ENCODE measurements at regions not wholly inside any gene's neighbourhood (a gene's known extent, or its start where the extent isn't known, plus 50 kb on each side); places are given as distances from the start of the nearest gene placed in this dataset.

DNA sequence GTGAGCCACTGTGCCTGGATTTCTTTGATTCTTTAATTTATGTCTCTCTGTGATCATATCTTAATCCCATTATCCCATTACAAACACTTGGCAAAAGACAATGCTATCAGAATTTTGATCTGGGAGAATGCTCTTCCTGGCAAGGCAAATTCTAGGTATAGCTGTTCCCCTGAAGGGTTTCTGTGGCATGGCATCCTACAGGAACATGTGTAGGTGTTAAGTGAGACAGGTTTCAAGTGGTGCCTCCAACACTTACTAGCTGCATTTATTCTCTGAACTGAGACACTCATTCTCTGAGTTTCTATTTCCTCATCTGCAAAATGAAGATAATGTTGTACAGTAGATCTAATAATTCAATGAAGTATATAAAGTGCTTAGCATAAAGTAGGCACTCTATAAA lies 87.1 kb upstream of the CTTNBP2 start:
- no TSS peak for BruUV-seq (replicated peaks)
- in situ Hi-C loops (cut with MboI) = no loop called here
- DNase-seq (ENCODE audit: low read depth, low spot score) (no peak), FAIRE-seq (no peak), ATAC-seq (no peak)
- POLR2A ChIA-PET = no interaction called here
- no peaks in the 10 kb centered on the region for H3K79me2 ChIP-seq (ENCODE audit: control insufficient read depth, insufficient read depth, low read length)
- CTCF ChIA-PET = interaction anchor here (0.7 kb wide), 1 partner anchor 192 kb away, joined by 3 read pairs; no protein-coding TSS in a partner anchor
- TF ChIP-seq CBX3 (IDR thresholded peaks at IDR 0.05; ENCODE audit: borderline replicate concordance, low read depth) = no peak
- no peak for TF ChIP-seq CEBPB (IDR thresholded peaks at IDR 0.05; ENCODE audit: borderline replicate concordance in 1 of 2, low read depth in 2 of 2, low read length in 2 of 2)
- TF ChIP-seq, protein P1, sequence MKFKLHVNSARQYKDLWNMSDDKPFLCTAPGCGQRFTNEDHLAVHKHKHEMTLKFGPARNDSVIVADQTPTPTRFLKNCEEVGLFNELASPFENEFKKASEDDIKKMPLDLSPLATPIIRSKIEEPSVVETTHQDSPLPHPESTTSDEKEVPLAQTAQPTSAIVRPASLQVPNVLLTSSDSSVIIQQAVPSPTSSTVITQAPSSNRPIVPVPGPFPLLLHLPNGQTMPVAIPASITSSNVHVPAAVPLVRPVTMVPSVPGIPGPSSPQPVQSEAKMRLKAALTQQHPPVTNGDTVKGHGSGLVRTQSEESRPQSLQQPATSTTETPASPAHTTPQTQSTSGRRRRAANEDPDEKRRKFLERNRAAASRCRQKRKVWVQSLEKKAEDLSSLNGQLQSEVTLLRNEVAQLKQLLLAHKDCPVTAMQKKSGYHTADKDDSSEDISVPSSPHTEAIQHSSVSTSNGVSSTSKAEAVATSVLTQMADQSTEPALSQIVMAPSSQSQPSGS (IDR thresholded peaks at IDR 0.05; ENCODE audit: low read length) = no peak
- TF ChIP-seq, protein P2, sequence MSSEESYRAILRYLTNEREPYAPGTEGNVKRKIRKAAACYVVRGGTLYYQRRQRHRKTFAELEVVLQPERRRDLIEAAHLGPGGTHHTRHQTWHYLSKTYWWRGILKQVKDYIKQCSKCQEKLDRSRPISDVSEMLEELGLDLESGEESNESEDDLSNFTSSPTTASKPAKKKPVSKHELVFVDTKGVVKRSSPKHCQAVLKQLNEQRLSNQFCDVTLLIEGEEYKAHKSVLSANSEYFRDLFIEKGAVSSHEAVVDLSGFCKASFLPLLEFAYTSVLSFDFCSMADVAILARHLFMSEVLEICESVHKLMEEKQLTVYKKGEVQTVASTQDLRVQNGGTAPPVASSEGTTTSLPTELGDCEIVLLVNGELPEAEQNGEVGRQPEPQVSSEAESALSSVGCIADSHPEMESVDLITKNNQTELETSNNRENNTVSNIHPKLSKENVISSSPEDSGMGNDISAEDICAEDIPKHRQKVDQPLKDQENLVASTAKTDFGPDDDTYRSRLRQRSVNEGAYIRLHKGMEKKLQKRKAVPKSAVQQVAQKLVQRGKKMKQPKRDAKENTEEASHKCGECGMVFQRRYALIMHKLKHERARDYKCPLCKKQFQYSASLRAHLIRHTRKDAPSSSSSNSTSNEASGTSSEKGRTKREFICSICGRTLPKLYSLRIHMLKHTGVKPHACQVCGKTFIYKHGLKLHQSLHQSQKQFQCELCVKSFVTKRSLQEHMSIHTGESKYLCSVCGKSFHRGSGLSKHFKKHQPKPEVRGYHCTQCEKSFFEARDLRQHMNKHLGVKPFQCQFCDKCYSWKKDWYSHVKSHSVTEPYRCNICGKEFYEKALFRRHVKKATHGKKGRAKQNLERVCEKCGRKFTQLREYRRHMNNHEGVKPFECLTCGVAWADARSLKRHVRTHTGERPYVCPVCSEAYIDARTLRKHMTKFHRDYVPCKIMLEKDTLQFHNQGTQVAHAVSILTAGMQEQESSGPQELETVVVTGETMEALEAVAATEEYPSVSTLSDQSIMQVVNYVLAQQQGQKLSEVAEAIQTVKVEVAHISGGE (CRISPR knock-in tag; IDR thresholded peaks at IDR 0.05) = no peak
- no peak for TF ChIP-seq YBX1 (IDR thresholded peaks at IDR 0.05)
- TF ChIP-seq ZZZ3 (IDR thresholded peaks at IDR 0.05; ENCODE audit: control insufficient read depth, insufficient read length, low read depth) = no peak
- TF ChIP-seq HDAC6 (IDR thresholded peaks at IDR 0.05; ENCODE audit: unreplicated experiment) = no peak
- no peak for TF ChIP-seq BHLHE40 (IDR thresholded peaks at IDR 0.05; ENCODE audit: borderline replicate concordance in 1 of 2, low read depth in 2 of 2, low read length in 1 of 2)
- TF ChIP-seq, protein P3, sequence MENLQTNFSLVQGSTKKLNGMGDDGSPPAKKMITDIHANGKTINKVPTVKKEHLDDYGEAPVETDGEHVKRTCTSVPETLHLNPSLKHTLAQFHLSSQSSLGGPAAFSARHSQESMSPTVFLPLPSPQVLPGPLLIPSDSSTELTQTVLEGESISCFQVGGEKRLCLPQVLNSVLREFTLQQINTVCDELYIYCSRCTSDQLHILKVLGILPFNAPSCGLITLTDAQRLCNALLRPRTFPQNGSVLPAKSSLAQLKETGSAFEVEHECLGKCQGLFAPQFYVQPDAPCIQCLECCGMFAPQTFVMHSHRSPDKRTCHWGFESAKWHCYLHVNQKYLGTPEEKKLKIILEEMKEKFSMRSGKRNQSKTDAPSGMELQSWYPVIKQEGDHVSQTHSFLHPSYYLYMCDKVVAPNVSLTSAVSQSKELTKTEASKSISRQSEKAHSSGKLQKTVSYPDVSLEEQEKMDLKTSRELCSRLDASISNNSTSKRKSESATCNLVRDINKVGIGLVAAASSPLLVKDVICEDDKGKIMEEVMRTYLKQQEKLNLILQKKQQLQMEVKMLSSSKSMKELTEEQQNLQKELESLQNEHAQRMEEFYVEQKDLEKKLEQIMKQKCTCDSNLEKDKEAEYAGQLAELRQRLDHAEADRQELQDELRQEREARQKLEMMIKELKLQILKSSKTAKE (IDR thresholded peaks at IDR 0.05; ENCODE audit: low read depth, poor library complexity, severe bottlenecking) = no peak
- TF ChIP-seq, protein P4, sequence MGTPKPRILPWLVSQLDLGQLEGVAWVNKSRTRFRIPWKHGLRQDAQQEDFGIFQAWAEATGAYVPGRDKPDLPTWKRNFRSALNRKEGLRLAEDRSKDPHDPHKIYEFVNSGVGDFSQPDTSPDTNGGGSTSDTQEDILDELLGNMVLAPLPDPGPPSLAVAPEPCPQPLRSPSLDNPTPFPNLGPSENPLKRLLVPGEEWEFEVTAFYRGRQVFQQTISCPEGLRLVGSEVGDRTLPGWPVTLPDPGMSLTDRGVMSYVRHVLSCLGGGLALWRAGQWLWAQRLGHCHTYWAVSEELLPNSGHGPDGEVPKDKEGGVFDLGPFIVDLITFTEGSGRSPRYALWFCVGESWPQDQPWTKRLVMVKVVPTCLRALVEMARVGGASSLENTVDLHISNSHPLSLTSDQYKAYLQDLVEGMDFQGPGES (IDR thresholded peaks at IDR 0.05) = no peak
- no peak for TF ChIP-seq EED (IDR thresholded peaks at IDR 0.05; ENCODE audit: low read depth)
- H3K27ac ChIP-seq (ENCODE audit: control insufficient read depth, insufficient read depth) = no peak overlapping the region
- H3K4me3 ChIP-seq = no peak overlapping the region
- no peak overlapping the region for H3K9ac ChIP-seq (ENCODE audit: control insufficient read depth, insufficient read depth, low read length)
- H3K4me1 ChIP-seq (ENCODE audit: control insufficient read depth, insufficient read depth, low read length) = no peaks in the 10 kb centered on the region
- RAD21 ChIA-PET (ENCODE audit: unreplicated experiment) = no interaction called here
- no peaks in the 10 kb centered on the region for H3K36me3 ChIP-seq (ENCODE audit: control insufficient read depth in 2 of 2, insufficient read depth in 2 of 2, low read length in 1 of 2)
- H3K9me3 ChIP-seq (replicated peaks; ENCODE audit: control insufficient read depth, insufficient read depth, low read length) = no peaks in the 10 kb centered on the region
- SMC1A ChIA-PET (ENCODE audit: uncharacterized antibody, unreplicated experiment) = no interaction called here
- H3K27me3 ChIP-seq (replicated peaks in 1 of 2; ENCODE audit: control insufficient read depth in 2 of 2, insufficient read depth in 2 of 2, low read length in 1 of 2) = no peaks in the 10 kb centered on the region
- no peaks in the 10 kb centered on the region for H4K20me1 ChIP-seq (ENCODE audit: control insufficient read depth, insufficient read depth)
- intact Hi-C loops (cut with micrococcal nuclease; ENCODE audit: unreplicated experiment) = no loop called here
- no peak overlapping the region for H3K4me2 ChIP-seq (ENCODE audit: control insufficient read depth, insufficient read depth)
- no peak overlapping the region for H2AFZ ChIP-seq (ENCODE audit: control insufficient read depth, low read depth, low read length)
